GM08714 (cell line): ENCODE measurements at regions not wholly inside any gene's neighbourhood (a gene's known extent, or its start where the extent isn't known, plus 50 kb on each side); places are given as distances from the start of the nearest gene placed in this dataset.
"Not testable (repeated sequence)": the region's sequence is repeated elsewhere in the genome, so short reads cannot be mapped to it uniquely, and the experiment has no call there.

ENCODE experiments used
- H3K4me3 ChIP-seq: fragments of 200-500 bp; sonication (Bioruptor generic); 2 replicates; pipeline ENCODE4 v1.5.1; 2014; ENCODE audit warnings: mild to moderate bottlenecking, low read length, inconsistent platforms
- ZNF274 ChIP-seq: IDR thresholded peaks from 2 replicates; pipeline ENCODE4 v1.6.1; 2012; ENCODE audit warnings: mild to moderate bottlenecking, low read depth, low read length

GRCh38 chr13:26847281-26847680 lies 86.7 kb upstream of the GPR12 start:
- TF ChIP-seq ZNF274, result no peak
- H3K4me3 ChIP-seq, result no peak overlapping the region

- not testable (repeated sequence) for H3K4me3 ChIP-seq
These were observed 84.5 kb upstream of the GPR12 start for GRCh38 chr13:26845063-26845462.

GRCh38 chr13:26839682-26840081 lies 79.1 kb upstream of the GPR12 start:
- no peak for TF ChIP-seq ZNF274
- no peak overlapping the region for H3K4me3 ChIP-seq

GRCh38 chr13:26838821-26839220 lies 78.2 kb upstream of the GPR12 start:
- no peak for TF ChIP-seq ZNF274
- no peak overlapping the region for H3K4me3 ChIP-seq

GRCh38 chr13:26837997-26838396 lies 77.4 kb upstream of the GPR12 start:
- TF ChIP-seq ZNF274, result no peak
- H3K4me3 ChIP-seq, result no peak overlapping the region

GRCh38 chr13:26837102-26837501 lies 76.5 kb upstream of the GPR12 start:
- no peak overlapping the region for H3K4me3 ChIP-seq
- TF ChIP-seq ZNF274, result no peak

GRCh38 chr13:26836626-26837025 lies 76.0 kb upstream of the GPR12 start:
- H3K4me3 ChIP-seq, result no peak overlapping the region
- no peak for TF ChIP-seq ZNF274

- no peak for TF ChIP-seq ZNF274
- no peak overlapping the region for H3K4me3 ChIP-seq
These were observed 74.1 kb upstream of the GPR12 start for GRCh38 chr13:26834646-26835045.

- no peak for TF ChIP-seq ZNF274
- H3K4me3 ChIP-seq, result no peak overlapping the region
These were observed 70.8 kb upstream of the GPR12 start for GRCh38 chr13:26831336-26831908.

- no peak for TF ChIP-seq ZNF274
- no peak overlapping the region for H3K4me3 ChIP-seq
These were observed 69.1 kb upstream of the GPR12 start for GRCh38 chr13:26829716-26830115.

- no peak overlapping the region for H3K4me3 ChIP-seq
- no peak for TF ChIP-seq ZNF274
These were observed 64.0 kb upstream of the GPR12 start for GRCh38 chr13:26824581-26824980.

GRCh38 chr13:26822146-26822545 lies 61.6 kb upstream of the GPR12 start:
- H3K4me3 ChIP-seq, result no peak overlapping the region
- no peak for TF ChIP-seq ZNF274

- no peak overlapping the region for H3K4me3 ChIP-seq
- TF ChIP-seq ZNF274, result no peak
These were observed 61.1 kb upstream of the GPR12 start for GRCh38 chr13:26821672-26822071.

- no peak overlapping the region for H3K4me3 ChIP-seq
- TF ChIP-seq ZNF274, result no peak
These were observed 60.3 kb upstream of the GPR12 start for GRCh38 chr13:26820871-26821270.

GRCh38 chr13:26819046-26819445 lies 58.5 kb upstream of the GPR12 start:
- TF ChIP-seq ZNF274, result no peak
- no peak overlapping the region for H3K4me3 ChIP-seq

GRCh38 chr13:26816881-26817280 lies 56.3 kb upstream of the GPR12 start:
- no peak overlapping the region for H3K4me3 ChIP-seq
- TF ChIP-seq ZNF274, result no peak
